ENCODE measurements at regions not wholly inside any gene's neighbourhood (a gene's known extent, or its start where the extent isn't known, plus 50 kb on each side); places are given as distances from the start of the nearest gene placed in this dataset.

DNA sequence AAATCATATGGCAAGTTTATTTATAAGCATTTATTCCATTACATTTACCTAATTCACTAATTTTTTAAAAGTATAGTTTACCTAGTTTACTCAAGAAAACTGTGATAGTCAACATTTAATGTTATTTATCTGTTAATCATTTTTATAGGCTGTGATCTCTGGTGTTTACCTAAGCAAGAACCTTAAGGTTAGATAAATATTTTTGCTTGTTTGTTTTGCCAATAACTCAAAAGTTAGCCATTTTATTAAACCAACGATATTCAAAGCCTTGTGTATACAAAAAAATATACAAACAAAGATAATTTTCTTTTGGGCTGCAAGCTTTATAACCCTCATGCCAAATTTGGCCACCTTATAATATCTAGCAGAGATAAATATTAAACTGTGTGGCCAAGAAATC lies 157.3 kb downstream of the SLCO1B3 start:
- Mint-ChIP-seq H3K36me3 (no peaks in the 10 kb centered on the region), H3K27ac (no peak overlapping the region), H3K9me3 (peaks cover 2 to 4% (median 2%) of the 10 kb centered on the region in 3 donors), H3K27me3 (no peaks in the 10 kb centered on the region), H3K4me3 (no peak overlapping the region), H3K4me1 (no peaks in the 10 kb centered on the region)

GRCh38 chr12:20969766-20970165 lies 159.3 kb downstream of the SLCO1B3 start:
- H3K27ac Mint-ChIP-seq: no peak overlapping the region
- H3K4me3 Mint-ChIP-seq: no peak overlapping the region
- H3K4me1 Mint-ChIP-seq: peaks cover 0 to 2% (median 0%) of the 10 kb centered on the region in 3 donors
- no peaks in the 10 kb centered on the region for H3K27me3 Mint-ChIP-seq
- peaks cover 0 to 7% (median 3%) of the 10 kb centered on the region in 3 donors for H3K9me3 Mint-ChIP-seq
- H3K36me3 Mint-ChIP-seq: no peaks in the 10 kb centered on the region

DNA sequence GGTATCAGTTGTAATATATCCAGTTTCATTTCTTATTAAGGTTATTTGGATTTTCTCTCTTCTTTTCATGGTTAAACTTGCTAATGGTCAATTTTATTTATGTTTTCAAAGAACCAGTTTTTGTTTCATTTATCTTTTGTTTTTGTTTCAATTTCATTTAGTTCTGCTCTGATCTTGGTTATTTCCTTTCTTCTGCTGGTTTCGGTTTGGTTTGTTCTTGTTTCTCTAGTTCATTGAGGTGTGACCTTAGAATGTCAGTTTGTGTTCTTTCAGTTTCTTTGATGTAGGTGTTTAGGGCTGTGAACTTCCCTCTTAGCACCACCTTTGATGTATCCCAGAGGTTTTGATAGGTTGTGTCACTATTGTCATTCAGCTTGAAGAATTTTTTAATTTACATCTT lies 145.6 kb upstream of the SLCO1B1 start:
- Mint-ChIP-seq H3K27me3 (no peaks in the 10 kb centered on the region), H3K27ac (no peak overlapping the region), H3K4me3 (peak overlapping the region in 1 of 4 donors; percentile 53)

DNA sequence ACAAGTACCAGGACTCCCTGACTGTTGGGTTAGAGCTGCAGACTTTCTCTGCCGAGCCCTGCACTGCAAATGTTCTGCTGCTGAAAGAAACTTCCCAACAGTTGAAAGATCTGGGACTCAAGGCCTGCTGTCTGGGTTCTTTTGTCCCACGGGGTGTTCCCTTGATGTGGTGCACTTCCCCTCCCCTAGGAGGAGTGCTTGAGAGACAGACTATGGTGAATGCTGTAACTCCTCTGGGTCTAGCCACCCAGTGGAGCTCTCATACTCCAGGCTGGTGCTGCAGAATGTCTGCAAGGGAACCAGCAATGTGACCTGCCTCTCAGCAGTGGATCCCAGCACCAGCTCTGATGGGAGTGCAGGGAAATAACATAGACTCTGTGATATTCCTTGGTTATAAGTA lies 129.2 kb upstream of the SLCO1B1 start:
- Mint-ChIP-seq H3K4me3 (no peak overlapping the region), H3K27ac (no peak overlapping the region), H3K9me3 (peaks cover 4 to 10% (median 7%) of the 10 kb centered on the region in 3 donors), H3K27me3 (no peaks in the 10 kb centered on the region), H3K36me3 (no peaks in the 10 kb centered on the region), H3K4me1 (no peaks in the 10 kb centered on the region)

More for the DNA sequence above, 145.6 kb upstream of the SLCO1B1 start:
- Mint-ChIP-seq H3K4me1 (peaks cover 0 to 4% (median 2%) of the 10 kb centered on the region in 3 donors), H3K9me3 (peaks cover 4 to 36% (median 5%) of the 10 kb centered on the region in 3 donors), H3K36me3 (no peaks in the 10 kb centered on the region)

- Mint-ChIP-seq H3K4me1 (no peaks in the 10 kb centered on the region), H3K27ac (no peak overlapping the region), H3K36me3 (peaks cover 5% of the 10 kb centered on the region), H3K9me3 (peaks cover 2 to 21% (median 2%) of the 10 kb centered on the region in 3 donors), H3K27me3 (no peaks in the 10 kb centered on the region), H3K4me3 (no peak overlapping the region)
Observed at GRCh38 chr12:21025656-21026055, 105.3 kb upstream of the SLCO1B1 start.

- H3K27ac Mint-ChIP-seq: no peak overlapping the region
- H3K9me3 Mint-ChIP-seq: peaks cover 2 to 21% (median 2%) of the 10 kb centered on the region in 3 donors
- no peaks in the 10 kb centered on the region for H3K4me1 Mint-ChIP-seq
- H3K27me3 Mint-ChIP-seq: no peaks in the 10 kb centered on the region
- H3K36me3 Mint-ChIP-seq: peaks cover 5% of the 10 kb centered on the region
- H3K4me3 Mint-ChIP-seq: no peak overlapping the region
Observed at GRCh38 chr12:21026302-21026701, 104.7 kb upstream of the SLCO1B1 start.

DNA sequence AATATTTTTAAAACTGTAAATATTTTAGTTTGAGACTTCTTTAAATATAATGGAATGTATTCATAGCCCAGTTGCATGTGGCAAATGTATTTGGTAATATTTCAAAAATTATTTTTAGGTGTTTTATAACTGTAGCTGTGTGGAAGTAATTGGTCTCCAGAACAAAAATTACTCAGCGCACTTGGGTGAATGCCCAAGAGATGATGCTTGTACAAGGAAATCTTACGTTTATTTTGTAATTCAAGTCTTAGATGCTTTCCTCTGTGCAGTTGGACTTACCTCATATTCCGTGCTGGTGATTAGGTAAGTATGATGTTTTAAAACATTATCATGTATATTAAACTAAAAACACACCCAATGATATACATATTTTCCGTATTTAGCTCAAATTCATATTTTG lies 76.7 kb upstream of the SLCO1B1 start:
- H3K36me3 Mint-ChIP-seq: no peaks in the 10 kb centered on the region
- no peak overlapping the region for H3K4me3 Mint-ChIP-seq
- H3K27ac Mint-ChIP-seq: no peak overlapping the region
- H3K4me1 Mint-ChIP-seq: no peaks in the 10 kb centered on the region
- H3K9me3 Mint-ChIP-seq: peaks cover 0 to 2% (median 0%) of the 10 kb centered on the region in 3 donors
- no peaks in the 10 kb centered on the region for H3K27me3 Mint-ChIP-seq

DNA sequence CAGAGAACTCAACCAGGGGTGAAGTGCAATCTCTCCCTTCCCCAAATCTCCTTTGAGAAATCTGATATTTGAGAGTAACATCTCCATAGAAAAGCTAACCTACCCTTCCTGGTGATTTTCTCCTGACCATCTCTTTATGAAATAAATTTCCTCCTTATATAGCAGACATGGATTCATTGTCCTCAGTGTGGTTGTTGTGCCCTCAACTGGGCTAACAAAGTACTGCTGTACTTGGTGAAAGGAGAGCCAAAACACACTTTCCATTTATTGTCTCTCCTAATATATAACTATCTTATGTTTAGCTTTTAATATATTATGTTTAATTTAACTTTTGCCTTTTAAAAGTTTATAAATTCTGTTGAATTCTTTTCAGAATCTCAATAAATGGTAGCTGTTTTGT lies 65.1 kb upstream of the SLCO1B1 start:
- Mint-ChIP-seq H3K27me3 (no peaks in the 10 kb centered on the region), H3K27ac (no peak overlapping the region), H3K4me1 (peaks cover 0 to 2% (median 0%) of the 10 kb centered on the region in 3 donors), H3K9me3 (peaks cover 10 to 23% (median 10%) of the 10 kb centered on the region in 3 donors), H3K36me3 (no peaks in the 10 kb centered on the region), H3K4me3 (no peak overlapping the region)

GRCh38 chr12:21073129-21073528 lies 57.9 kb upstream of the SLCO1B1 start:
- H3K27me3 Mint-ChIP-seq: no peaks in the 10 kb centered on the region
- H3K4me1 Mint-ChIP-seq: peaks cover 0 to 2% (median 0%) of the 10 kb centered on the region in 3 donors
- no peak overlapping the region for H3K27ac Mint-ChIP-seq
- H3K36me3 Mint-ChIP-seq: no peaks in the 10 kb centered on the region
- no peak overlapping the region for H3K4me3 Mint-ChIP-seq
- peaks cover 2 to 3% (median 3%) of the 10 kb centered on the region in 3 donors for H3K9me3 Mint-ChIP-seq

- H3K4me3 Mint-ChIP-seq: no peak overlapping the region
- H3K9me3 Mint-ChIP-seq: peaks cover 2 to 6% (median 4%) of the 10 kb centered on the region in 3 donors
- no peak overlapping the region for H3K27ac Mint-ChIP-seq
- peaks cover 0 to 2% (median 0%) of the 10 kb centered on the region in 3 donors for H3K4me1 Mint-ChIP-seq
- H3K36me3 Mint-ChIP-seq: no peaks in the 10 kb centered on the region
- H3K27me3 Mint-ChIP-seq: no peaks in the 10 kb centered on the region
Observed at GRCh38 chr12:21073822-21074460, 57.1 kb upstream of the SLCO1B1 start.
